Activated T-cell treated with anti-CD3 and anti-CD28 coated beads, Interleukin-2, amount 50 U/mL, for 4 hours (primary cell): ENCODE measurements at regions not wholly inside any gene's neighbourhood (a gene's known extent, or its start where the extent isn't known, plus 50 kb on each side); places are given as distances from the start of the nearest gene placed in this dataset.

Source experiments
- ATAC-seq, 2 donors: fragments of 200-7000 bp; cut with Tn5 transposase; one replicate each; pipeline ENCODE4 v1.10.0; 2021
- DNase-seq: peaks from one replicate; pipeline ENCODE4 v3.0.0-alpha.2; 2020
- H3K27me3 Mint-ChIP-seq: one replicate; pipeline ENCODE4 v1.8.0; 2021; ENCODE audit warnings: low read depth, mixed read lengths
- H3K36me3 Mint-ChIP-seq: one replicate; pipeline ENCODE4 v1.8.0; 2022; ENCODE audit warnings: mixed read lengths; ENCODE audit not compliant: insufficient read depth
- H3K4me1 Mint-ChIP-seq: one replicate; pipeline ENCODE4 v1.8.0; 2021; ENCODE audit warnings: low read depth, mixed read lengths
- H3K4me3 Mint-ChIP-seq: one replicate; pipeline ENCODE4 v1.8.0; 2021; ENCODE audit warnings: mild to moderate bottlenecking, moderate library complexity, mixed read lengths
- H3K9me3 Mint-ChIP-seq: one replicate; pipeline ENCODE4 v1.8.0; 2021; ENCODE audit warnings: mixed read lengths

GRCh38 chr4:63937961-63938360 lies 471.3 kb downstream of the TECRL start:
- H3K27me3 Mint-ChIP-seq: no peaks in the 10 kb centered on the region
- peaks cover 6% of the 10 kb centered on the region for H3K9me3 Mint-ChIP-seq
- DNase-seq (no peak), ATAC-seq (no peak)
- no peaks in the 10 kb centered on the region for H3K36me3 Mint-ChIP-seq
- no peak overlapping the region for H3K4me3 Mint-ChIP-seq
- H3K4me1 Mint-ChIP-seq: no peaks in the 10 kb centered on the region

- peaks cover 10% of the 10 kb centered on the region for H3K9me3 Mint-ChIP-seq
- ATAC-seq (no peak), DNase-seq (no peak)
- H3K4me3 Mint-ChIP-seq: no peak overlapping the region
- H3K36me3 Mint-ChIP-seq: no peaks in the 10 kb centered on the region
- no peaks in the 10 kb centered on the region for H3K27me3 Mint-ChIP-seq
- H3K4me1 Mint-ChIP-seq: no peaks in the 10 kb centered on the region
Observed at GRCh38 chr4:63922146-63922545, 487.1 kb downstream of the TECRL start.

GRCh38 chr4:63921561-63921960 lies 487.7 kb downstream of the TECRL start:
- H3K4me1 Mint-ChIP-seq: no peaks in the 10 kb centered on the region
- H3K36me3 Mint-ChIP-seq: no peaks in the 10 kb centered on the region
- no peaks in the 10 kb centered on the region for H3K27me3 Mint-ChIP-seq
- ATAC-seq: no peak
- DNase-seq: no peak
- no peak overlapping the region for H3K4me3 Mint-ChIP-seq
- peaks cover 8% of the 10 kb centered on the region for H3K9me3 Mint-ChIP-seq

GRCh38 chr4:63919636-63920365 lies 489.4 kb downstream of the TECRL start:
- Mint-ChIP-seq H3K4me3 (no peak overlapping the region), H3K36me3 (no peaks in the 10 kb centered on the region), H3K9me3 (no peaks in the 10 kb centered on the region), H3K4me1 (no peaks in the 10 kb centered on the region), H3K27me3 (no peaks in the 10 kb centered on the region)
- DNase-seq: no peak
- no peak for ATAC-seq

- no peaks in the 10 kb centered on the region for H3K36me3 Mint-ChIP-seq
- no peaks in the 10 kb centered on the region for H3K27me3 Mint-ChIP-seq
- H3K4me3 Mint-ChIP-seq: no peak overlapping the region
- H3K9me3 Mint-ChIP-seq: peaks cover 6% of the 10 kb centered on the region
- no peaks in the 10 kb centered on the region for H3K4me1 Mint-ChIP-seq
- DNase-seq (no peak), ATAC-seq (no peak)
Observed at GRCh38 chr4:63906660-63907183, 502.5 kb downstream of the TECRL start.

GRCh38 chr4:63904201-63904600 lies 505.0 kb downstream of the TECRL start:
- no peak for ATAC-seq
- no peak for DNase-seq
- Mint-ChIP-seq H3K4me3 (no peak overlapping the region), H3K9me3 (peaks cover 13% of the 10 kb centered on the region), H3K36me3 (no peaks in the 10 kb centered on the region), H3K27me3 (no peaks in the 10 kb centered on the region), H3K4me1 (no peaks in the 10 kb centered on the region)

DNA sequence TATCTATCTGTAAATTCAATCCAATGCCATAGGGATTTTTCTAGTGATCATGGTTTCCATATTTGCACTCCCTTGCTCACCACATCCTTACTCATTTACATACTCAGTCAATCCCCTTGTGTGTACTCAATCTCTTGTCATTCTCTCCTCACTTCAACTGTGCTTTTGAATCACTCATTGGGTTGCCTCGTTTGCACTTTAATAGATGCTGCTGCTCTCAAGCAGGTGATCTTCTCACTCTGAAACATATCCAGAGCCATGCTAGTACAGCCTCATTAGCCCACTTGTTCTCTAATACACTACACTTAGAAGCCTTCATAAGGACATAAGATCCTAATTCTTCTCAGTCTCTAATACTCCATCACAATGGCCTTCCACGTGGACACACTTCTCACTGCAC lies 507.9 kb downstream of the TECRL start:
- Mint-ChIP-seq H3K4me1 (no peaks in the 10 kb centered on the region), H3K27me3 (no peaks in the 10 kb centered on the region), H3K9me3 (peaks cover 20% of the 10 kb centered on the region), H3K36me3 (no peaks in the 10 kb centered on the region), H3K4me3 (no peak overlapping the region)
- DNase-seq (no peak), ATAC-seq (no peak)

- H3K9me3 Mint-ChIP-seq: peaks cover 22% of the 10 kb centered on the region
- H3K27me3 Mint-ChIP-seq: no peaks in the 10 kb centered on the region
- no peak for ATAC-seq
- H3K4me3 Mint-ChIP-seq: no peak overlapping the region
- no peaks in the 10 kb centered on the region for H3K36me3 Mint-ChIP-seq
- no peaks in the 10 kb centered on the region for H3K4me1 Mint-ChIP-seq
- no peak for DNase-seq
Observed at GRCh38 chr4:63898961-63899360, 510.3 kb downstream of the TECRL start.

GRCh38 chr4:63894161-63894560 lies 515.1 kb downstream of the TECRL start:
- no peaks in the 10 kb centered on the region for H3K4me1 Mint-ChIP-seq
- H3K27me3 Mint-ChIP-seq: no peaks in the 10 kb centered on the region
- H3K36me3 Mint-ChIP-seq: no peaks in the 10 kb centered on the region

GRCh38 chr4:63869370-63869769 lies 539.9 kb downstream of the TECRL start:
- Mint-ChIP-seq H3K4me1 (no peaks in the 10 kb centered on the region), H3K27me3 (no peaks in the 10 kb centered on the region), H3K9me3 (peaks cover 10% of the 10 kb centered on the region), H3K4me3 (no peak overlapping the region), H3K36me3 (no peaks in the 10 kb centered on the region)
- ATAC-seq: no peak
- no peak for DNase-seq

More at GRCh38 chr4:63894161-63894560, 515.1 kb downstream of the TECRL start:
- peaks cover 13% of the 10 kb centered on the region for H3K9me3 Mint-ChIP-seq
- ATAC-seq (no peak), DNase-seq (no peak)
- no peak overlapping the region for H3K4me3 Mint-ChIP-seq

GRCh38 chr4:63851496-63851895 lies 557.8 kb downstream of the TECRL start:
- no peak for DNase-seq
- H3K27me3 Mint-ChIP-seq: no peaks in the 10 kb centered on the region

GRCh38 chr4:63841266-63841665 lies 568.0 kb downstream of the TECRL start:
- Mint-ChIP-seq H3K9me3 (peaks cover 13% of the 10 kb centered on the region), H3K36me3 (no peaks in the 10 kb centered on the region), H3K27me3 (no peaks in the 10 kb centered on the region), H3K4me1 (no peaks in the 10 kb centered on the region), H3K4me3 (no peak overlapping the region)
- no peak for DNase-seq
- no peak for ATAC-seq

More at GRCh38 chr4:63851496-63851895, 557.8 kb downstream of the TECRL start:
- Mint-ChIP-seq H3K36me3 (no peaks in the 10 kb centered on the region), H3K4me1 (no peaks in the 10 kb centered on the region), H3K9me3 (no peaks in the 10 kb centered on the region), H3K4me3 (no peak overlapping the region)
- ATAC-seq: no peak

- Mint-ChIP-seq H3K27me3 (no peaks in the 10 kb centered on the region), H3K4me1 (no peaks in the 10 kb centered on the region), H3K9me3 (peaks cover 16% of the 10 kb centered on the region), H3K4me3 (no peak overlapping the region), H3K36me3 (no peaks in the 10 kb centered on the region)
- DNase-seq (no peak), ATAC-seq (no peak)
Observed at GRCh38 chr4:63831590-63832155, 577.6 kb downstream of the TECRL start.

GRCh38 chr4:63817196-63817865 lies 591.9 kb downstream of the TECRL start:
- no peaks in the 10 kb centered on the region for H3K36me3 Mint-ChIP-seq
- H3K27me3 Mint-ChIP-seq: no peaks in the 10 kb centered on the region
- DNase-seq (no peak), ATAC-seq (no peak)
- H3K4me3 Mint-ChIP-seq: no peak overlapping the region
- H3K4me1 Mint-ChIP-seq: no peaks in the 10 kb centered on the region
- peaks cover 9% of the 10 kb centered on the region for H3K9me3 Mint-ChIP-seq
